Sciatic nerve (tissue), 2 donors: ENCODE measurements at regions not wholly inside any gene's neighbourhood (a gene's known extent, or its start where the extent isn't known, plus 50 kb on each side); places are given as distances from the start of the nearest gene placed in this dataset.

Experiments used
- ATAC-seq: fragments of 200-7000 bp; cut with Tn5 transposase; one replicate; pipeline ENCODE4 v1.9.1; 2020; ENCODE audit warnings: mild to moderate bottlenecking, moderate library complexity
- DNase-seq: peaks from one replicate; pipeline ENCODE4 v3.0.0-alpha.2; 2020; ENCODE audit warnings: low spot score
- intact Hi-C: fragments of 100-400 bp; cut with DNase I; formaldehyde crosslinking; loops from one replicate; pipeline ENCODE4 v1.14.2; 2022
- donor health status: DM: no; HTN: no; CAD: no.
- donor health status: DM: no; HTN: no; CAD: no.

DNA sequence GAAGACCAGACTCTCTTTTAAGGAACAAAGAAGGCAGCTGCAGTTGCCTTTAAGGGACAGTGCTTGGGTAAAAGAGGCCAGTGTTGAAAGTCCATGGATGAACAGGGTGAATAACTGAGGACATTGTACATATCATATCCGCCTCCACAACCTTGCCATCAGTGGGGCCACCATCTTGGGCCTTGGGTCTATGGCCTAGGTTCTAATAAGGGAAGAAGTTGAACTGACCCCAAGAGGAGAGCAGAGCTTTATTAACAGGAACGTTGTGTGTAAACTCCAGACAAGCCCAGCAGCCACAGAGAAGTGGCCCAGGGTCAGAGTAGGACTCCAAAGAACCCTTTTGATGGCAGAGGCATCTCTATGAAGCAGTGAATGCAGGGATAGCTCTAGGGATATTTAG, 332.8 kb downstream of the CYP26B1 start:
- no peak for ATAC-seq
- intact Hi-C loops = no loop called here

DNA sequence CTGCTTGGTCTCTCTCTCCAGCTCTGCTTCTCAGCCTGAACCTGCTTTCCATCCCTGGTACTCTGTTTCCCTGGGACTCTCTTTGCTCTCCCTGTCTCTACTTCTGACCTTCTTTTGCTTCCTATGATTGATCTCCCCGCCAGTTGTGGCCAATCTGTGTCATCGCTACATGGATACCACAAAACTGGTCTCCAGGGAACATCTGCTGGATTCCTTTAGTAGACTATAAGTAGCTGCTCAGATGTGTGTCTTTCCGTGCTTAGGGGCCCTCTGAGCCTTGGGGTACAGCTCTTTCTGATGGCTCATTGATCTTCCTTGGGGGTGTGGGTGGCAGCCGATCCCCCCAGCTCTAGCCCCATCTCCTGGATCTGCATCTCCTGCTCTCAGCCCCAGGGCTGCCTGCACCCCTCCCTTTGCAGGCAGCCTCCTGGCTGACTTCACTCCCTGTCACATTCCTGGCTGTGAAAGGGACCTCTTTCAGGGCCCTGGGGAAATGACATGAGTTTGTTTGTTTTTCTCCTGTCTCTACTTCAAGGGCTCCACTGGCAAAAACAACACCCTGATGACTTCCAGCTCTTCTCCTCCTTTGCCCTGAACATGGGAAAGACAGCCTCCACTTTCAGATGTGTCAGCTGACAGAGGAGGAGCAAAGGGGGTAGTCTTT, 333.7 kb downstream of the CYP26B1 start:
- no peak for DNase-seq

More for the DNA sequence above, 332.8 kb downstream of the CYP26B1 start:
- no peak for DNase-seq

DNA sequence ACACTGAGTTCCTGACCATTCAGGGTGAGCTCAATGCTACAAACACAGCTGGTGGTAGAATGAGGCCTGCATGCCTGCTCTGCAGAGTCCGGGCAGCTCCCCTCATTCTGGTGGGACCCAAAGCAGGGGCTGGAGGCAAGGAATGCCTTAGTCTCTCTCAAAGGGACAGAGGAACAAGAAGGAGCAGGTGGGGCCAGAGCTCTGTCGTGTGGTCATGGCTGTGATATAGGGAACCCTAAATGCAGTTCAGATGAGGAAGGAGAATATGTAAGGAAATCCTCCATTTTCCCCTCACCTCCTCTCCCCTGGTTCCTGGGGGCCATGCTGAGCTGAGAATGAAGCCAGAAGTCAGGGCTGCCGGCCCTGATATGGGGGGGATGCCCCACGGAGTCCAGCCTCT, 334.3 kb downstream of the CYP26B1 start:
- ATAC-seq (no peak), DNase-seq (no peak)
- intact Hi-C loops = no loop called here

More for the DNA sequence above, 333.7 kb downstream of the CYP26B1 start:
- intact Hi-C loops = no loop called here
- ATAC-seq = no peak

DNA sequence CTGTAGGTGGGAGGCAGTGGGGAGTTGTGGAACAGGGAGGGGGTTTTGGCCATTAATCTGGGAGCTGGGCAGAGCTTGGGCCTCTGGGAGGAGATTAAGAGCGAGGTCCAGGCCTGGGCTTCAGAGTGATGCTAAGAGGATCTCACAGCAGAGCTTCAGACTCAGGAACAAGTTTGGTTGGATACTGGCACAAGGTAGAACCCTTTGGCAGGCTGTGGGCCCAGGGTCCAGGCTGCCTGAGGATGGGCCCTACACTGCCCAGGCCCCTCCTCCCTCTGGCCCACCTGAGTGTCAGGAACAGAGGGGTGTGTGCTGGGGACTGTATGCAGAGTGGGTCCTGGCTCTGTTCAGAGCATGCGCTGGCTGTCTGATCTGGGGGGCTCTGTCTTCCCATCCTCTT, 334.9 kb downstream of the CYP26B1 start:
- intact Hi-C loops = no loop called here
- ATAC-seq (no peak), DNase-seq (no peak)

DNA sequence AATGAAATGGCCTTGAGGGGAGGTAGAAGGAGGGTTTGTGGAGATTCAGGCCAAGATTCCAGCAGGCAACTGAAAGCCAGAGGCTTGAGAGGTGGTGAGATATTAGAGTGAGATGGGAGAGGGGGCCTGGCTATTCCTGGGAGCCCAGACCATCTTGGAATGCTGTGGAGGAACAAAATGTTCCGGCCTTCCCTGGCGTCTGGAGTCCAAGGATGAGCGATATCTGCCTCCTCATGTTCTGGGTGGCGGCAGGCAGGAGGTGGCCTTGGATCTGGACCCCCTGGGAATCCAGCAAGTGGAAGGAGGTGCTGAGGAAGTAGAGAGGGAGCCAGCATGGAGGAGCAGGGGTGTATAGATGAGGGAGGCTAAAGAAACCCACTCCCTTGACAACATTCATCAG, 335.9 kb downstream of the CYP26B1 start:
- no peak for DNase-seq
- intact Hi-C loops = no loop called here
- no peak for ATAC-seq

DNA sequence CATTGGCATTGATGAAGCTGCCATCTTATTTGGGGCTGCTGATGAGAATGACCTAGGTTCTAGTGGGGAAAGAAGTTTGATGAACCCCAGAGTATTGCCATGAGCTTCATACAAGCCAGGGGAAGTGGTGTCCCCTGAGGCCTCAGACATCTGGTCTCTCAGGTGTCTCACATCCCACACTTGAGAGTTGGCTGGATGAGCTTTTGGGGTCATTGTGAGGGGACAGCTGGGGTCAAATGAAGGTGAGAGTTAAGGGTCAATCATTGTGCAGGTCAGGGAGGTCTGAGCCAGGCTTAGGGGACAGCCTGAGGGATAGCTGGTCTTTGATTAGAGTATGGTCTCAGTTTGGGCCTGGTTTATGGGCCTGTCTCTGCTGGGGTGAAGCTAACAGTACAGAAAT, 336.5 kb downstream of the CYP26B1 start:
- intact Hi-C loops = no loop called here
- no peak for ATAC-seq
- no peak for DNase-seq

DNA sequence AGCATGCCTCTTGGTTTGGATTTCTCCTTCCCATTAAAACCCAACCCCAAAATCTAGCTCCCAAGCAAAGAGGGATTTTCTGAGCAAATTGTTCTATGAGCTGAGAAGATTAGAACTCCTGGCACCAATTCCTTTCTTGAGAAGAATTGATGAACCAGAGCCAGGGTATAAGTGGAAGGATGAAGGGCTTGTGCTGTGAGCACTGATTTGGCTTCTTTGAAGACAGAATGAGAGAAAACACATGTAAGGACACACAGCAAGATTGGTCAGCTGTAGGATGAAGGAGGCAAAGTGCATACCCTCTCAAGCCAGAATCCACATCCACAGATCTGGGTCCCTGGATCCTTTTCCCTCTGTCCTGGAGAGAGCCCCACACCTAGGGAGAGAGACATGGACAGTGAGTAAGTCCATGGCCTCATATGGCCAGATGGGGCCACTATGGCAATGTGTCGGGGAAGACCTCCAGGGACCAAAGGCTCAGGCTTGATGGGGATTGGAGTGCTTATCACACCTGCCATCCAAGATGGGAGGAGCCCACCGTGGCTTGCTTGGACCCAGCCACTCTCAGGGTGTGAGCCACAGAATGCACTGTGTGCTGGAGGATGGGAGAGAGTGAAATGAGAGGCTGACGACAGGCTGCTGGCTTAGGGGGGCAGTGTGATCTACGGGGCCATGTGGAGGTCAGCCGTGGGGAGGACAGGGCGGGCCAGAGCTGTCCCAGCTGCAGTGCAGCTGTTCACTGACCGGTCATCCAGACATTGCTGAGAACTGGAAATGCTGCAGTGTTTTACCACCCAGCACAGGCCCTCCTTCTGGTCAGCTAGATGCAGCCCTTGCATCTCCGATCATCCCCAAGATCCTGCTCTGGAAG, 339.8 kb downstream of the CYP26B1 start:
- DNase-seq (no peak), ATAC-seq (peak; percentile 92)
- intact Hi-C loops = no loop called here

DNA sequence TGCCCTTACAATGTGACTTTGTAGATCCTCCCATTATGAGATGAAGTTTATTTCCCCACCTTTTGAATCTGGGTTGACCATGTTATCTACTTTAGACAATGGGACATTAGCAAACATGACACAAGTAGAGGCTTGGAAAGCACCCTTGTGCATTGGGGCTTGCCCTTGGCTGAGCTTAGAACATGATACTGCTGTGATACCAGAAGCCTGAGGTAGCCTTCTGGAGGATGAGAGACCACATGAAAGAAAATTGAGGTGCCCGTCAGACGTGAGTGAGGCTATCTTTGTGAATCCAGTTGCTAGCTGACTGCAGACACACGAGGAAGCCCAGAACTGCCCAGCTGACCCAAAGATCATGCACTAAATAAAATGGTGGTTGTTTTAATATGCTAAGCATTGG, 341.2 kb downstream of the CYP26B1 start:
- intact Hi-C loops = no loop called here
- no peak for ATAC-seq
- DNase-seq = no peak

DNA sequence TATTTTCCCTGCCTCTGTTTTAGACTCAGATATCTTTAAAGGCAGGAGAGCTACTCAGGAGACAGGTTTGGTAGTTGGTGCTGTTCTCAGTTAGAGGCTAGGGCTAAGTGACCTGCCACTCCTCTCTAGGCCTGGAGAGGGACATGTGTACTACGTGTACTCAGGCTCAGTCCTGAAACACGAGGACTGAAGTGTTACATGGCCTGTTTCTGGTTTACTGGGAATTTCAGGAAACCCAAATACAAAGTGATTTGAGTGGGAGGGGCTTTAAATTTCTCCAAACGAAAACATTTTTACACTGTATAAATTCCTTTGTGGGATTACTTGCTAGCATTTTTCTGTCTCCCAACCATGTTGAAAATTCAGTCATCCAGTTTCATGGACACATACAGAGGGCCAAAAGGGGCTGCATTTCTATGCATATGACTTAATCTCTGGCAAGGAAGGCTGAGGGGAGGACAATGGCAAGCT, 343.3 kb downstream of the CYP26B1 start:
- intact Hi-C loops = no loop called here
- no peak for DNase-seq
- no peak for ATAC-seq

DNA sequence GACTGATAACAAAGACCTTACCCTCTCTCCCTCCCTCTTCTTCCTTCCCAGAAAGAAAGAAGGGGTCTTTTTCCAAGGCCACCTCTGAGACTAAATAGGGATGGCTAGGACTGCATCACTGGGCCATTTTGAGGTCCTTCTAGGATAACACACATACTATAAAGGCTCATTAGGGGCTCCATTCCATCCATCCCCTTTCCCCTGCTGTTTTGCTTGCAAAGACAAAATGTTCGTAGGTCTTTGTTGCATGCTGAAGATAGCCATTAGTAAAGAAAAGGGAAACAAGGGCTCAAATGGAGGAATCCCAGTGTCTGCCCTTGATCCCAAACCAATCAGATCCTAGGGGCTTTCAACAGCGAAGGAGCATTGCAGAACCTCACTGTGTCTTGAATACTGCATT, 344.3 kb downstream of the CYP26B1 start:
- DNase-seq = no peak
- ATAC-seq = no peak
- intact Hi-C loops = no loop called here

DNA sequence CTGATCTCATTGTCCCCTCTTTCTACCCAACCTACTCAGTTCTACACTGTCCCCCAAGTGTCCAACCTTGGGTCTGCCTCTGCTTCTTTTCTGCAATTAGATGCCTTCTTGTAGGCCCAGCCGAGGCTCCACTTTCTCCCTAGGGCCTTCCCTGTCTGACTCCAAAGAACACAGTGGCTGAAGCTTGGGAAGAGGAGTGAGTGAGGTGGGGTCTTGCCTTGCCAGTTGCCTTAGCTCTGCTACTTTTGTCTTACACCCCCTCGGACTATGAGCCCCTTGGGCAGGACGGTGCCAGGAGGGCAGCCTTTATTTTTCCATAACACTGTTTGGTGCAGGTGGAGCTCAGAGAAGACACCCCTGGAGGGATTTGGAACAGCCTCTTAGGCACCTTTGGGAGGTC, 345.1 kb downstream of the CYP26B1 start:
- no peak for DNase-seq
- ATAC-seq = no peak
- intact Hi-C loops = no loop called here

DNA sequence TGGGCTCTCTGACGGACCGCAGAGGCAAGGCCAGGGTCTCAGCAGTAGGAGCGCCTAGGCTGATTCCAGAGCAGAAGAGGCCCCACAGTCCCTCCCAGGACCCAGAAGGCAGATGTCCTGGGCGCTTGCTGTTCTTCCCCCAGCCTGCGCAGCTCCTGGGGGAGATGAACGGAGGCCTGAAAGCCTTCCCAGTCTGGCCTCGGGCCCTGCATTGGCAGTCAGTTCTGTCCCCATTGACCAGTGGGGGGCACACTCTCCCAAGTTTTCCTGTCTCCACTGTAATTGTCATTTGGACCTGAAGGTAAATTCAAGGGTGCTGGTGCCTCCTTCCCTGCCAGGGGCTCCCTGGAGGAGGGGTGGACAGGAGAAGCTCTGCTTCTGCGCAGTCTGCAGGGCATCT, 345.7 kb downstream of the CYP26B1 start:
- ATAC-seq = peak; percentile 90
- intact Hi-C loops = no loop called here
- peak; percentile 79 for DNase-seq

DNA sequence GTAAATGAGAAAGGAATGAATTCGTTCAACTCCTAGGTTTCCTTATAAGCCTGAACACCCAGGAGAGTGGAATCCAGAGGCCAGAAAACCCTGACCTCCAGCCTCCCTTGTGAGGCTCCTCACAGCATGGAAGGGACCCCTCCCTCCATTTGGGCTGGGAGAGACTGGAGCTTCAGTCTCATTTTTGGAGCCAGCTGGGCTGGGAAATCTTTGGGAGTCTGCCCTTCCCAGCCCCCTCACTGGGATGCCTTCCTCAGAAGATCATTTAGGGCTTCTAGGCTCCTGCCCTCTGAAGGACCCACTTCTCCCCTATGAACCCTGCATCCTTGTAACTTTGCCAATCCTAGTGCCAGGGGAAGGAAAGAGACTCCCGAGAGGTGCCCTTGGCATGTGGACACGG, 346.1 kb downstream of the CYP26B1 start:
- intact Hi-C loops = no loop called here
- no peak for DNase-seq

DNA sequence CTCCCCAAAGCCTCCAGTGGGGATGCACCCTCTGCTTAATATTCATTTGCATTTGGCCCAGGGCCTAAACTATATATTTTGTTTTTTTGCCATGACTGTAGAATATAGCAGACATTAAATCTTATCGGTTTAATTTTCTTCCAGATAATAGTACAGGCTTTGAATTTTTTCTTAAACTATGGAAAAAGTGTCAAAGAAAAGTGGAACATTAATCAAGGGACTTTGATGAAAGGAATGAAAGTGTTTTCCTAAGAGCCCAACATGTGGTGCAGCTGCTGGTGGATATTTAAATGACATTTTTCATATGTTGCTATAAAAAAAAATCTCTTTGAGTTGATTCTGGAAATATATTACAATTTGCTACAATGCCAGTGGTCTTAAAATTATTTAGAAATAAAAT, 346.8 kb downstream of the CYP26B1 start:
- ATAC-seq (no peak), DNase-seq (no peak)
- intact Hi-C loops = no loop called here

More for the DNA sequence above, 346.1 kb downstream of the CYP26B1 start:
- no peak for ATAC-seq

DNA sequence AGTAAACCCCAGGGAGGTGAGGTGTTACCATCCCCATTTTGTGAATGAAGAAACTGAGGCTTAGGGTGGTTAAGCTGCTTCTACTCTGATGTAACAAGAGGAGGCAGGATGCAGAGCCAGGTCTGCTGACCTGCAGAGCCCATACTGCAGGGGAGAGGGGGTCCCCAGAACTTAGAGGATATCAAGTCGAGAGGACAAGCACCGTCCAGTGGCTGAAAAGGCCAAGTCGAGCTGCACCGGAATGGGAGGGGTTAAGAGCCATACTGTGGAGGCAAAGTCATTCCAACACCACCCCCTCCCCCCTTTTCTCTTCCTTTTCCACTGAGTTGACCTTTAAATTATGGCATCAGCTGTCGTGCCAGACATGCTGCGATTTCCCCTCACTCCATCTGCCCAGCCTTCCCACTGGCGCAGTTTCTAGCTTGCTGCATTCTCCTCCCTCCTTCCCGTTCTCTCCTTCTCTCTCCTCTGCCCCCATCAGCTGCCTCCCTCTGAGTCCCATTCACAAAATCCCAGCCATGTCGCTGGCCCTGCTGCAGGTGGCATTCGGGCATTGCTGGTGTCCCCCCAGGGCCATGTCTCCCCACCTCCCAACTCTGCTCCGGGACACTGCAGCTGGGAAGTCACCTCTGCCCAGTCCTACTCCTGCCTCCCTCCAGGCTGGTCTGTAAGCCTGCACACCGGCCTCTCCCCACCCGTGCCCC, 346.9 kb downstream of the DYSF start:
- intact Hi-C loops = no loop called here
- ATAC-seq (no peak), DNase-seq (no peak)

DNA sequence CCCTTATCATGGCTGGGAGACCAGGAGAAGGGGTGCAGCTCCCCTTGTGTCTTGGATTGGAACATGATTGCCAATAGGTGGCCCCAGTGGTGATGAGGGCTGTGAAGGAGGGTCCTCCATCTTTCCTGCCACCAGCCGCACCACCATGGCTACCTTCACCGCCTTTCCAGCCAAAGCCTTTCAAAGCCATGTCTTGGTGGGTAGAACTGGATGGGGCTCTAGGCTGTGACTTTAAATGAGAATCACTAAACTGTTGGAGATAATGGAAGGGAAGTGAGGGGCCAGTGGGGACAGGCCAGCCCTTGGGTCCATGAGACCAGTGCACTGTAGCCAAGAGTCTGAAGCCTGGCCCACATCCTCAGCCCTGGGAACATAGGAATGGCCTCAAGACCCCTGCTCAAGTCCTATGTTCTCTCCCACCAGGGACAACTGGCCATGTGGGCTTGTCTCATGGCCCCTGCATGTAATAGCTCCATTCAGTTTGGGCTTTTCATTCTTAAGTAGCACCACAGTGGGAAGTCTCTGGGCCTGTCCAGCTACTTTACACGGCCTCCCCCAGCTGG, 345.7 kb downstream of the DYSF start:
- no peak for DNase-seq
- no peak for ATAC-seq
- intact Hi-C loops = no loop called here

DNA sequence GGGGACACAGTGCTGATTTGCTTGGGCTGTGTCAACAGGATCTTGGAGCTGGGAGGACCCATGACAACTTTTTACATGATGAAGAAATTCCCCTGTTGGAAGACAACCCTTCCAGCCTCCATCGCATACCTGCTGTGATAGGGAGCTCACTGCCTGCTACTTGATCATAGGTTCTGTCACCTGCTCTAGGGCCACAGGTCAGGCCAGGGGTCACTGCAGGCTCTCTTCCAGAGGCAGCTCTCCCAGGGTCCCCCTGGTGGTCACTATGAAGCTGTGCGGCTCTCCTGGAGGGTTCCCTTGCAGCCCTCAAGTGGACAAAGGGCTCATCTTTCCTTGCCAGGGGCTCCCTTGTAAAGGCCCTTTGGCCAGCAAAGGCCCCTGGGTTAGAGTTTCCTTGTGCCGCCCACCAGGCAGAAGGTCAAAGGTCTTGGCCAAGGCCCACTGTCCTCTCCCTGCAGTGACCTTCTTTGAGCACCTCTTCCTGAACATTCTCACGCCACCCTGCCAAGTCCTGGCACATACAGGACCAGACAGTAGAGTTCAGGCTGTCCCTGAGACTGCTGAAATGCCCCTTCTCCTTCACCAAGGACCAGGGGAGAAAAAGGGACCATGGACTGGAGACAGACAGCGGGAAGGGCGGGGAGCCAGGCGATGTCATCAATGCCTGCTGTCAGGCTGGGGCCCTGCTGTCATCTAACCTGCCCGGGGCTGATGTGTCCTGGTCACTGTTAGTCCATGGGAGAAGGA, 345.1 kb downstream of the DYSF start:
- no peak for DNase-seq
- intact Hi-C loops = no loop called here
- ATAC-seq = peak; percentile 11

DNA sequence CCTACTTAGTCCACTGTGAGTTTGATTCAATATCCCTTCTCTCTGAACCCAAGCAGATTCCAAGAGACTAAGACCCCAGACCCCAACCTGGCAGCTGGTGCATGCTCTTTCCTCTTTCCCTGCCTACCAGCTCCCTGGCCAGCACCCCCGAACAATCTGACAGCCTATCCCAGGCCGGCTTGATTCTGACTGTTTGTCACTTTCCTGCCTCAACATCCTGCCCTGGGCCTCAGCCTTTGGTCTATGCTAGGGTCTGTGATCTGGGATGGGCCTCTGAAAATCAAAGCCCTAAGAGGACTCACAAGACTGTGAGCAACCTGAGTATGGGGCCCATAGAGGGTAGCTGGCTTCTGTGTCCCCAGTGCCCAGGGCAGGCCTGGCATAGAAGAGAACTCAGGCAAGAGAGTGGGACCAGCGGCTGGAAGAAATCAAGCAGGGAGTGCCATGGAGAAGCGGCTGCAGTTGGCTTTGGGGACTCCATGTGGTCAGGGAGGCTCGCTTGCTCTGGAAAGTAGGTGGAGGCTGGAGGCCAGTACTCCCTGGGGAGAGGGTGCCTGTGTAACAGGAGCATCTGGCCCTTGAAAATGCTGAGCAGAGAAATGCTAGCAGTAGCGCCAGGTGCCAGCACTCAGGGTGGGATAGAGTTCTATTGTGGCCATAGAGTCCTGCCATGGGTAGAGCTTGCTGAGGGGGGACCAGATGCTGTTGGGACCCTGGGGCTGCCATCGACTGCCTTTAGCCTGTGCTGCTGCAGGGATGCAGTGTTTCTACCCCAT, 343.9 kb downstream of the DYSF start:
- intact Hi-C loops = no loop called here
- DNase-seq = no peak
- no peak for ATAC-seq
